Activated T-helper 1 cell treated with anti-CD3 and anti-CD28 coated beads, Interleukin-12 subunit alpha, Interleukin-12 subunit beta, Interleukin-2, Interleukin-4 antibody, amounts not matched to agents 30 ng/mL and 10 ng/mL and 1 ng/mL, durations not matched to agents 14 hours and 24 hours and 36 hours (primary cell): ENCODE measurements at regions not wholly inside any gene's neighbourhood (a gene's known extent, or its start where the extent isn't known, plus 50 kb on each side); places are given as distances from the start of the nearest gene placed in this dataset.

Experiments
- DNase-seq: peaks from one replicate; pipeline ENCODE4 v3.0.0; 2021; ENCODE audit warnings: low spot score
- H3K27ac Mint-ChIP-seq: one replicate; pipeline ENCODE4 v1.8.0; 2021; ENCODE audit warnings: mild to moderate bottlenecking, mixed read lengths
- H3K27me3 Mint-ChIP-seq: one replicate; pipeline ENCODE4 v1.8.0; 2022; ENCODE audit warnings: mild to moderate bottlenecking, moderate library complexity, mixed read lengths; ENCODE audit not compliant: insufficient read depth
- H3K36me3 Mint-ChIP-seq: one replicate; pipeline ENCODE4 v1.8.0; 2021; ENCODE audit warnings: low read depth, mixed read lengths
- H3K4me1 Mint-ChIP-seq: one replicate; pipeline ENCODE4 v1.8.0; 2021; ENCODE audit warnings: low read depth, mixed read lengths
- H3K4me3 Mint-ChIP-seq: one replicate; pipeline ENCODE4 v1.8.0; 2021; ENCODE audit warnings: mild to moderate bottlenecking, moderate library complexity, mixed read lengths
- H3K9me3 Mint-ChIP-seq: one replicate; pipeline ENCODE4 v1.8.0; 2021; ENCODE audit warnings: mixed read lengths
- intact Hi-C: fragments of 100-400 bp; cut with micrococcal nuclease; formaldehyde crosslinking; loops from one replicate; pipeline ENCODE4 v1.15.1; 2024

DNA sequence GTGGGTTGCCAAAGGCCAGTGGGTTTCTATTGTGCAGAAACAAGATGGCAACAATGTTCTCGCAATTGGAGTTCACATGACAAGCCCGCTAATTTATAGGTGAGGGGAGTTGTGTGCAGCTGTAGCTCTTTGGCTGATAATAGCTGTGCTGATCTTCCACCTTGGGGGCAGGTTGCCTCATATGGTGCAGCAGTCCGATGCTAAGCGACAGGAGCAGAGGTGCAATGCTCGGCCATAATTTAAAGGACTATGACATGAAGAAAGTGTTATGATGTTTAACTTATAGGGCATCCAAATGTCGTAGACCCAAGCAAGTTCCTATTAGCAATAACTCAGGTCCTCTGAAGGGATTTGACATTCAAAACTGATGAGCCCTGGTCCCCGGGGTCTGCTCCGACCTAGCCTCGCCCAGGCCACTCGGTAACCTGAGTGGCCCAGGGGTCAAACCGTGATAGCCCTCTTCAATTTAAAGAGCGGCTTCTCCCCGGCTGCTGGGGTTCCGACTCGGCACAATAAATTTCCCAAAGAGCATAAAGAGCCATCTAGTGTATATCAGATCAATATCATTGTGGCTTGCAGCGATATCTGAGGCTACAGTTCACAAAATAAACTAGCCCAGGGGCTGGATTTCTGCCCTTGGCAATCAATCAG lies 724.0 kb downstream of the IRX1 start:
- Mint-ChIP-seq H3K9me3 (peaks cover 10% of the 10 kb centered on the region), H3K27me3 (no peaks in the 10 kb centered on the region), H3K4me3 (no peak overlapping the region), H3K27ac (no peak overlapping the region), H3K36me3 (no peaks in the 10 kb centered on the region), H3K4me1 (no peaks in the 10 kb centered on the region)
- intact Hi-C loops, result no loop called here
- DNase-seq, result no peak

DNA sequence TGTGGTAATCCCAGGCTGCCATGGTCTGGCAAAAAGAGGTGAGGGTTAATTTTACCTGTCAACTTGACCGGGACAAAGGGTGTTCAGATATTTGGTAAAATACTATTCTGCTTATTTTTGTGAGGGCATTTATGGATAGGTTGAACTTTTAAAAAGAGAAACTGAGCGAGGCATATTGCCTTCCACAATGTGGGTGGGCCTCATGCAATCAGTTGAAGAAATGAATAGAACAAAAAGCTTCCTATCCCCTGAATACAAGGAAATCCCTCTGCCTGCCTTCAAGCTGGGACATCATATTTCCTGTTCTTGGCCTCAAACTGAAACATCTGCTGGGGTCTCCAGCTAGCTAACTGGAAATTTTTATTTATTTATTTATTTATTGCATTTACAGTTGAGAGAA lies 734.7 kb downstream of the IRX1 start:
- peaks cover 5% of the 10 kb centered on the region for H3K9me3 Mint-ChIP-seq
- H3K4me1 Mint-ChIP-seq, result no peaks in the 10 kb centered on the region
- H3K36me3 Mint-ChIP-seq, result no peaks in the 10 kb centered on the region
- intact Hi-C loops, result no loop called here
- no peak overlapping the region for H3K27ac Mint-ChIP-seq
- no peak for DNase-seq
- no peaks in the 10 kb centered on the region for H3K27me3 Mint-ChIP-seq
- no peak overlapping the region for H3K4me3 Mint-ChIP-seq

DNA sequence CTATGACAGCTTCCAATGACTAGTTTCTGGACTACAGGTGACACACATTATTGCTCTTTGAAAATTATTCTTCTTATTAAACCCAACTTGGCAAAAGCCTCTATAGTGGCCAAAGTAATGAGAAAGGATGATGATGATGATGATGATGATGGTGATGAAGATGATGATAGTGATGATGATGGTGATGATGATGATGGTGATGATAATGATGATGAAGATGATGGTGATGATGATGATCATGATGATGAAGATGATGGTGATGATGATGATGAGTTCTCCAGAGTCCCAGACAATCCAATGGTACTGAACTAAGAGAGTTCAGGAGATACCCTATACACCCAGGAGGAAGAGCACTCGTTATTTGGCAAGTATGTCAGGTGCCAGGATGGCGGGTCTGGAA lies 739.4 kb downstream of the IRX1 start:
- Mint-ChIP-seq H3K36me3 (no peaks in the 10 kb centered on the region), H3K4me3 (no peak overlapping the region), H3K27ac (no peak overlapping the region), H3K9me3 (peaks cover 10% of the 10 kb centered on the region), H3K27me3 (no peaks in the 10 kb centered on the region), H3K4me1 (no peaks in the 10 kb centered on the region)
- intact Hi-C loops, result no loop called here
- no peak for DNase-seq

DNA sequence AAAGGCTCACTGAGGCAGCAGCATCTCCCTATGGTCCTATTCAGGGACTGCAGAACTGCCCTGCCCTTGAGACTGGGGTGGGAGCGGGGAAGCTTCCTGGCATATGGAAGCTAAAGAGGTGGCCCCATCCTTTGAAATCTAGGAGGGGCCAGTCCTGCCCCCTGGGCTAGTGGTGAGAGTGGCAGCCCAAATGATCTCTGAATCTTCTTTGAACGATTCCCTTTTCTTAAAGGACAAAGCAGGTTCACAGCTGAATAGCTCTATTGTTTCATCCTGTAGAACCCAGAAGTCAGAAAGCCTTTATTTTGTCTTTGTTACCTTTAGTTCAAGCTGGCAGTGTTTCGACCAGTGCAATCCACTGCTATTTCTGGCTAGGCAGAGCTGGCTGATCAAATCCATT lies 741.9 kb downstream of the IRX1 start:
- Mint-ChIP-seq H3K36me3 (no peaks in the 10 kb centered on the region), H3K4me3 (no peak overlapping the region), H3K27me3 (no peaks in the 10 kb centered on the region), H3K4me1 (no peaks in the 10 kb centered on the region), H3K9me3 (peaks cover 10% of the 10 kb centered on the region), H3K27ac (no peak overlapping the region)
- intact Hi-C loops, result no loop called here
- no peak for DNase-seq

DNA sequence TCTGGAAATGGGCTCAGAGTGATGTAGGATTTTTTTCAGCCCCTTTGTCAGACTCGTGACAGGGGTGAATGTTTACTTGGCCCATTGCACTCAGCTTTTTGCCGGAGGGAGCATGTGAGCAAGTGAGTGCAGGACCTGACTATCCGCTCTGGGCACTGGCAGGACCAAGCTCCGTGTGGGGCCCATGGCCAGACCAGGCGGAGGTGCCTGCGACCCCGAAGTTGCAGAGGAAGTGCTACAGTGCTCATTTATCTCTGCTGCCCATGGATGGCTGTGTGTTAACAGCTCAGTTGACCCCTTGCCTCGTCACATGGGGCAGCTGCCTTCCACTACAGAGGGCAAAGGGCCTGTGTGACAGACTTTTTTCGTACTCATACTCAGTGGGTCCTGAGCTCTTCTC lies 744.3 kb downstream of the IRX1 start:
- Mint-ChIP-seq H3K4me3 (no peak overlapping the region), H3K9me3 (peaks cover 8% of the 10 kb centered on the region), H3K4me1 (no peaks in the 10 kb centered on the region), H3K36me3 (no peaks in the 10 kb centered on the region), H3K27me3 (no peaks in the 10 kb centered on the region), H3K27ac (no peak overlapping the region)
- intact Hi-C loops, result no loop called here
- no peak for DNase-seq

DNA sequence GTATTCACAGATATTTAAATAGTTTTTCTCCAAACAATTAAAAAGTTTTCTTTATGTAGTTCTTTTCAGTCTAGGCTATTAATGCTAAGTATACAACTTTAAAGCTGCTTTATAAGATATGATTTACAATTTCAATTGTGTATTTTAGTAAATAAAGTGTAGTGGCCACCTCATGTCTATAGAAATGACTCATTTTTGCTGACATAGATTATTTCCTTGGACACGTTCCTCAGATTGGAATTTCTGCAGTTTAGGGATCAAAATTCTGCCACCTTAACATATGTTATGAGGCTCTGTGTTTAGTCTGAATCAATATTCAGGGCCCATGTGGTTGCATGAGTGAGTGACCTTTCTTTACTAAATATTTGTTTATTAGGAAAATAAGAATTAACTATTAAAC lies 750.2 kb downstream of the IRX1 start:
- Mint-ChIP-seq H3K4me3 (no peak overlapping the region), H3K27me3 (no peaks in the 10 kb centered on the region), H3K9me3 (peaks cover 40% of the 10 kb centered on the region), H3K4me1 (no peaks in the 10 kb centered on the region), H3K27ac (no peak overlapping the region), H3K36me3 (no peaks in the 10 kb centered on the region)
- intact Hi-C loops, result no loop called here
- DNase-seq, result no peak

DNA sequence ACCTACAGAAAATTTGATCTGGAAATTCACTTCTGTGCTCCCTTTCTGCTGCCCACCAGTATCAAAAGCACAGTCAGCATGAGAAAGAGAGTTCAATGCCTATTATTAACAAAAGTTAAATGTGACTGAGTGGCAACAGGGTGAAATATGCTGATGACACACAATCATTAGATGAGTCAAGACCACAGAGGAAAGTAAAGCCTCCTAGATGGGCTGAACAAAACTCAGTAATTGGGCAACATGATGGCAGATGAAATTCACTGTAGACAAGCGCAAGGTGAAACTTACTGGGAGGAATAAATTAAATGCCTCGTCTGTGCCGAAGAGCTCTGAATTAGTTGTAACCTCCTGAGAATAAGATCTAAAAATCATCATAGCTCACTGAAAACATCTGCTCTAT lies 752.8 kb downstream of the IRX1 start:
- Mint-ChIP-seq H3K4me1 (no peaks in the 10 kb centered on the region), H3K9me3 (peaks cover 48% of the 10 kb centered on the region), H3K27ac (no peak overlapping the region), H3K4me3 (no peak overlapping the region), H3K36me3 (no peaks in the 10 kb centered on the region), H3K27me3 (no peaks in the 10 kb centered on the region)
- intact Hi-C loops, result no loop called here
- no peak for DNase-seq

DNA sequence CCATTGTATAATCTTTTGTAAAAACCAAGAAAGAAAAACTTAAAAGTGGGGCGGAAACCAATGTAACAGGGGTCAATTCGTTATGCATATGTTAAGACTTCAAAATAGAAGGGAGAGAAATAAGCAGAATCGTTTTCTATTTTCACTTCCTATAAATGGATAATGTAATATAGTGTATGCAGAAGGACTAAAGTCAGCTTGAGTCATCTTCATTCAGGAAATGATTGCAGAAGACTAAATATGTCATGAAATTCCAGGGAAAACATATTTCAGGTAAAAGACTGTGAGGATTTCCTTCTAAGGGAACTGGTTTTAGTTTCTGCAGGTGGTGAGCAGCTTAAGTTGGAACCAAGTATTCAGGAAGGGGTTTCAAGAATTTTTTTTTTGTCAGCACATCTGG lies 753.3 kb downstream of the IRX1 start:
- no peaks in the 10 kb centered on the region for H3K36me3 Mint-ChIP-seq
- DNase-seq, result no peak
- intact Hi-C loops, result no loop called here
- H3K27ac Mint-ChIP-seq, result no peak overlapping the region
- no peaks in the 10 kb centered on the region for H3K4me1 Mint-ChIP-seq
- H3K4me3 Mint-ChIP-seq, result no peak overlapping the region
- H3K27me3 Mint-ChIP-seq, result no peaks in the 10 kb centered on the region
- H3K9me3 Mint-ChIP-seq, result peaks cover 45% of the 10 kb centered on the region

DNA sequence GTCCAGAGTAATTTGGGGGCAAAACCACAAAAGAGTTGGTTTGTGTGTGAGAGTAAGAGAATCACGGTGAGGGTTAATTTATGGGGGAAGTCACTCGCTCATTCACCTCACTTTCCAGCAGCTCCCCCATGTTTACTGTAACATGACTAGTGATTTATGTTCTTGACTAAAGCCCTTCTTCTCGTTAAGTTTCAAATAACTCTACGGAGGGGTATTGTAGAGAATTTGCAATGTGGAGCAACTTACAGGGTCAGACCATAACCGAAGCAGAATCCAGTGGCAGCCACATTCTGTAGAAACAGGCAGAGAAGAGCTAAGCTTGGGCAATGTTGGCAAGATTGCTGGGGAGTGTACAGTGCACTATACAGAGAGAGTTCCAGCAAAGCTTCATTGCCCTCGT lies 760.6 kb downstream of the IRX1 start:
- Mint-ChIP-seq H3K27ac (no peak overlapping the region), H3K36me3 (no peaks in the 10 kb centered on the region), H3K27me3 (no peaks in the 10 kb centered on the region), H3K9me3 (peaks cover 27% of the 10 kb centered on the region), H3K4me1 (no peaks in the 10 kb centered on the region), H3K4me3 (no peak overlapping the region)
- intact Hi-C loops, result no loop called here
- no peak for DNase-seq

DNA sequence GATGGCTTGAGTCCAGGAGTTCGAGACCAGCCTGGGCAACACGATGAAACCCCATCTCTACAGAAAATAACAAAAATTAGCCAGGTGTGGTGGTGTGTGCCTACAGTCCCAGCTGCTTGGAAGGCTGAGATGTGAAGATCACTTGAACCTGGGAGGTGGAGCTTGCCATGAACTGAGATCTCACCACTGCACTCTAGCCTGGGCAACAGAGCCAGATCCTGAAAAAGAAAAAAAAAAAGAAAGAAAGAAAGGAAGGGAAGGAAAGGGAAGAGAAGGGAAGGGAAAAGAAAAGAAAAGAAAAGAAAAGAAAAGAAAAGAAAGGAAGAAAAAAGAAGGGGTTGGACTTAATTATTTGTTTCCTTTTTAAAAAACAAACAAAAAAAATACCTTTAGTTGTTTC lies 764.2 kb downstream of the IRX1 start:
- no peak for DNase-seq
- H3K27ac Mint-ChIP-seq, result no peak overlapping the region
- intact Hi-C loops, result no loop called here
- no peaks in the 10 kb centered on the region for H3K27me3 Mint-ChIP-seq
- H3K36me3 Mint-ChIP-seq, result no peaks in the 10 kb centered on the region
- peaks cover 14% of the 10 kb centered on the region for H3K9me3 Mint-ChIP-seq
- H3K4me3 Mint-ChIP-seq, result no peak overlapping the region
- no peaks in the 10 kb centered on the region for H3K4me1 Mint-ChIP-seq

DNA sequence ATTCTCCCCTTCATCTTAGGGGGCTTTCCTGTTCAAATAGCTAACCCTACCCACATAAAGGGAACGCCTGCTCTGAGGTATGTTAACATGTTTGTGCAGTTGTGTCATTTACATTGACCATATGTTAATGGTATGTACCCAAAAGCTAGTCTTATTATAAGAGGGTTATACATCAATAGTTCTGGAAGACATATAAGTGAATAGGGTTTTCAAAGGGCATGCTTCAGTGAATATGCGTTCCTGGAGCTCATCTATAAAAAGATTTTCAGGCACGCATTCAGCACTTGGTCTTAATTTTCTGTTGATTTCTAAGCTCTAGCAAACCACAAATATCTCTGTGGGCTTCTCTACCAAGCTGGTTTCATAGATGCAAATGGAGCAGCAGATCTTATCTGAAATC lies 766.1 kb downstream of the IRX1 start:
- DNase-seq, result no peak
- intact Hi-C loops, result no loop called here
- H3K4me3 Mint-ChIP-seq, result no peak overlapping the region
- no peaks in the 10 kb centered on the region for H3K36me3 Mint-ChIP-seq
- peaks cover 12% of the 10 kb centered on the region for H3K9me3 Mint-ChIP-seq
- no peak overlapping the region for H3K27ac Mint-ChIP-seq
- no peaks in the 10 kb centered on the region for H3K4me1 Mint-ChIP-seq
- no peaks in the 10 kb centered on the region for H3K27me3 Mint-ChIP-seq

DNA sequence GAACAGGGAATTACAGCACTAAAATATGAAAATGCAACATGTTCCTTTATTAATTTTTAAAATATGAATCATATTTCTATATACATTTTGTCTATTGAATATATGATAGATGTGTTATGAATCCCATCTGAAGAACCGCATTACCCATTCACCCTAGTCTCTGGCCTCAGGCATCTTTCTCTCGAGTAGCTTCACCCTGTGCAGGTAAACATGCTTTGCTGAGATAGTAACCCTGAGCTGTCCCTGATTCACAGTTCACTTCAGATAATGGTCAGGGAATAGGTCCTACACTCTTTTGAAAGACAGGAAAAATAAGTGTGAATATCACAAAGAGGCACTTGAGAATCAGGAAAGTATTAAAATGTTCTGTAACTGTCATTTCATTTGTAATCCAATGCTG lies 766.8 kb downstream of the IRX1 start:
- Mint-ChIP-seq H3K27ac (no peak overlapping the region), H3K36me3 (no peaks in the 10 kb centered on the region), H3K4me3 (no peak overlapping the region), H3K27me3 (no peaks in the 10 kb centered on the region), H3K4me1 (no peaks in the 10 kb centered on the region), H3K9me3 (peaks cover 12% of the 10 kb centered on the region)
- DNase-seq, result no peak
- intact Hi-C loops, result no loop called here

DNA sequence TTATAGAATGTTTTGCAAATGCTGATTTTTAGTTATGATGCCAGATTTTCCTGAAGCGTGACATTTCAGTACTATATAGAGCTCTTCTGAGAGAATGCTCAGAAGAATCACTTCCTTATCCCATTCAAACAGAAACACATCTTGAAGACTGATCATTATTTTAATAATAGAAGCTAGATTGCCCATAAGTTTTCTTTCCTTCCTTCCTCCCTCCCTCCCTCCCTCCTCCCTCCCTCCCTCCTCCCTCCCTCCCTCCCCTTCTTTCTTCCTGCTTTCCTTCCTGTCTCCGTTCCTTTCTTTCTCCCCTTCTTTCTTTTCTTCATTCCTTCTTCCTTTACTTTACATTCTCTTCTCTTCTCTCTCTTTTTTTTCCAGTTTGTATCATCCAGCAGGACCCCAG lies 767.4 kb downstream of the IRX1 start:
- Mint-ChIP-seq H3K27me3 (no peaks in the 10 kb centered on the region), H3K4me1 (no peaks in the 10 kb centered on the region), H3K9me3 (peaks cover 12% of the 10 kb centered on the region), H3K4me3 (no peak overlapping the region), H3K27ac (no peak overlapping the region), H3K36me3 (no peaks in the 10 kb centered on the region)
- intact Hi-C loops, result no loop called here
- DNase-seq, result no peak

DNA sequence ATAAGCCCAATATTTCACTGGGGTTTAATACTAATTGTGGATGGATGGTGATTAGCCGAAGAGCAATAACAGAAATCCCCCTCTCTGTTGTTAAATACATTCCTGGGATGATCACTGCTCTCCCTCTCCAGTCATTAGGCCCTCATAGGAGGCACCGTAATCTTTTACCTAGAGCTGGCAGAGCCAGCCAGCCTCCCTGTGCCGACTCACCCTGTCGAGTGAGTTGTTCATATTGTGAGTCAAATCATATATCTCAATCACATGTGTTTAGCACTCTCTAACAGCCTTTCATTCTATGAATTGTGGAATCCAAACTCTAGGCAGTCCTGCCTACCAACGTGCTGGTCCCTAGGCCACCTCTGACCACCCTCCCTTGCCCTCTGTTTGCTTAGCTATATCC lies 771.0 kb downstream of the IRX1 start:
- Mint-ChIP-seq H3K36me3 (no peaks in the 10 kb centered on the region), H3K9me3 (no peaks in the 10 kb centered on the region), H3K27ac (no peak overlapping the region), H3K4me1 (no peaks in the 10 kb centered on the region), H3K27me3 (no peaks in the 10 kb centered on the region), H3K4me3 (no peak overlapping the region)
- DNase-seq, result no peak
- intact Hi-C loops, result no loop called here
